ENCODE measurements at regions not wholly inside any gene's neighbourhood (a gene's known extent, or its start where the extent isn't known, plus 50 kb on each side); places are given as distances from the start of the nearest gene placed in this dataset.

DNA sequence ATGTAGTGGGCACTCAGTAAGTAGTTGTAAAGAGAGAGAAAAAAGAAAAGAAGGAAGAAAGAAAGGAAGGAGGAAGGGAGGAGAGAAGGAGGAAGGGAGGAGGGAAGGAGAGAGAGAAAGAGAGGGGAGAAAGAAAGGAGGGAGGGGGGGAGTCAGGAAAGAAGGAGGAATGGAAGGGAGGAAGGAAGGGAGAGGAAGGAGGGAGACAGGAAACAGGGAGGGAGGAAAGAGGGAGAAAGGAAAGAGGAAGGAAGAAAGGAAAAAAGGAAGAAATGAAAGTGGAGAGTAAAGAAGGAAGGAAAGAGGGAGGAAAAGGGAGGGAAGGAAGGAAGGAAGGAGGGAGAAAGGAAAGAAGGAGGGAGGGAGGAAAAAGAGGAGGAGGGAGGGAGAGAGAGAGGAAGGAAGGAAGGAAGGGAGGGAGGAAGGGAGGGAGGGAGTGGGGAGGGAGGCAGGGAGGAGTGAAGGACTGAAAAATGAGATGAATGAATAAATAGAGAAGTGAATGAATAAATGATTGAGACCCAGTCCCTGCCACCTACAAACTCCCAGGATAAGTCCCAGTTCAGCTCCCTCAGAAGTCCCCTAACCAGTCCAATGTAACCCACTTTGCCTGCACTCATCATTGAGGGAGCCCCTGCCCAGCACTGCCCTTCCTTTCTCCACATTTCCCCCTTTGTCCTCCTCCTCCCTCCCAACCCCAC lies 739.0 kb upstream of the TBX3 start:
- Histone ChIP-seq H3K27me3 (ENCODE audit: control insufficient read depth, insufficient read depth, low read length) (no peaks in the 10 kb centered on the region), H3K4me3 (ENCODE audit: low read depth, low read length) (no peak overlapping the region), H3K36me3 (ENCODE audit: control insufficient read depth, insufficient read depth, low read length) (no peaks in the 10 kb centered on the region)
- no peak for DNase-seq (ENCODE audit: low read depth)
- TF ChIP-seq, protein P1, sequence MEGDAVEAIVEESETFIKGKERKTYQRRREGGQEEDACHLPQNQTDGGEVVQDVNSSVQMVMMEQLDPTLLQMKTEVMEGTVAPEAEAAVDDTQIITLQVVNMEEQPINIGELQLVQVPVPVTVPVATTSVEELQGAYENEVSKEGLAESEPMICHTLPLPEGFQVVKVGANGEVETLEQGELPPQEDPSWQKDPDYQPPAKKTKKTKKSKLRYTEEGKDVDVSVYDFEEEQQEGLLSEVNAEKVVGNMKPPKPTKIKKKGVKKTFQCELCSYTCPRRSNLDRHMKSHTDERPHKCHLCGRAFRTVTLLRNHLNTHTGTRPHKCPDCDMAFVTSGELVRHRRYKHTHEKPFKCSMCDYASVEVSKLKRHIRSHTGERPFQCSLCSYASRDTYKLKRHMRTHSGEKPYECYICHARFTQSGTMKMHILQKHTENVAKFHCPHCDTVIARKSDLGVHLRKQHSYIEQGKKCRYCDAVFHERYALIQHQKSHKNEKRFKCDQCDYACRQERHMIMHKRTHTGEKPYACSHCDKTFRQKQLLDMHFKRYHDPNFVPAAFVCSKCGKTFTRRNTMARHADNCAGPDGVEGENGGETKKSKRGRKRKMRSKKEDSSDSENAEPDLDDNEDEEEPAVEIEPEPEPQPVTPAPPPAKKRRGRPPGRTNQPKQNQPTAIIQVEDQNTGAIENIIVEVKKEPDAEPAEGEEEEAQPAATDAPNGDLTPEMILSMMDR (IDR thresholded peaks at IDR 0.05; ENCODE audit: insufficient read depth, low read length, poor library complexity, severe bottlenecking), result no peak

DNA sequence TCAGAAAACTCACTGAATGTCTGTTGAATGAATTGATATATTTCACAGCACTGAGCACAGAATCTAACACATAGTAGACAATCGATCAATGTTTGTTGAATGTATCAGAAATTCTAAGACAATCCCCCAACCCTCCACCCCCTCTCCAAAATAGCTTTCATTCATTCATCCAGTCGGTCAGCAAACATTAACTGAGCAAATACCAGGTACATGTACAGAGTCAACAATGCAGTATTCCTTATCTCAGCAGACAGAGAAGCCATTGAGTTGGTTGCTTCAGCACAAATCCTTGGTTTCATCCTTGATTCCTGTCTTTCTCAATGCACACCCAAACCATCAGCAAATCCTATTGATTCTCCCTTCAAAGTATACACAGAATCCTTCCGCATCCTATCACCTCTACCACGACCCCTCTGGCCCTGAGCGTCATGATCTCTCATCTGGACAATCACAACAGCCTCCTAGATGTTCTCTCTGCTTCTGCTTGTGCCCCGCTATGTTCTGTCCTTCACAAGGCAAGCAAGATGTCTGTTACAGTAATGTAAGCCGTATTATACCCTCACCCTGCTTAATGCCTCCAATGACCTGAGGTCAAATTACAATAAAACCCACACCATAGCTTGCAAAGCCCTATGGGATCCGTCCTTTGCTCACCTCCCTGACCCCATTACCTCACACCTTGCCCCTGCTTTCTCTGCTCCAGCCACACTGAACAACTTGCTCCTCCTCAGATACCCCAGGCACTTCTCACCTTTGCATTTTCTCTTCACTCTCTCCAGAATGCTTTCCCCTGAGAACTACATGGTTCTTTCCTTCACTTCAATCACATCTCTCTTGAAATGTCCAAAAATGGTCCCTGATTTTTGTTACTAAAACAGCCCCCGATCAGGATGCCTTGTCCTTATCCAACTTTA lies 738.1 kb upstream of the TBX3 start:
- Histone ChIP-seq H3K27me3 (ENCODE audit: control insufficient read depth, insufficient read depth, low read length) (no peaks in the 10 kb centered on the region), H3K36me3 (ENCODE audit: control insufficient read depth, insufficient read depth, low read length) (no peaks in the 10 kb centered on the region), H3K4me3 (ENCODE audit: low read depth, low read length) (no peak overlapping the region)
- DNase-seq (ENCODE audit: low read depth), result no peak
- TF ChIP-seq, protein P1 (IDR thresholded peaks at IDR 0.05; ENCODE audit: insufficient read depth, low read length, poor library complexity, severe bottlenecking), result no peak

DNA sequence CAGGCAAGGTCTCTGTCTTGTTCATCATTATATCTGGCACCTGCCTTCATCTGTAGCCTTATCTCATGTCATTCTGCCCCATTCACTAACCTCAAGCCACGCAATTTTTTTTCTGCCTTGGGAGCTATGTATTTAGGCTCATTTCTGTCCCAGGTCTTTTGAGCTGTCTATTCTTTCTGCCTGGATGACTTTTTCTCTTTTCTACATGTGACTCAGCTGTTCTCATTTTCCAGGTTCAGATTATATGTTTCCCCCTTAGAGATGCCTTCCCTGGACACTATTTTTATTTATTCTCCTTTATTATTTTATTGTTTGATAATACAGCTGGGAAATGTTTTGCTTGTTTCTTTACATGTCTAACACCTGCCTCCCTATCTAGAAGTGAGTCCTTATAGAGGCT lies 737.4 kb upstream of the TBX3 start:
- H3K36me3 ChIP-seq (ENCODE audit: control insufficient read depth, insufficient read depth, low read length), result no peaks in the 10 kb centered on the region
- DNase-seq (ENCODE audit: low read depth), result no peak
- no peaks in the 10 kb centered on the region for H3K27me3 ChIP-seq (ENCODE audit: control insufficient read depth, insufficient read depth, low read length)
- no peak overlapping the region for H3K4me3 ChIP-seq (ENCODE audit: low read depth, low read length)
- TF ChIP-seq, protein P1 (IDR thresholded peaks at IDR 0.05; ENCODE audit: insufficient read depth, low read length, poor library complexity, severe bottlenecking), result no peak

DNA sequence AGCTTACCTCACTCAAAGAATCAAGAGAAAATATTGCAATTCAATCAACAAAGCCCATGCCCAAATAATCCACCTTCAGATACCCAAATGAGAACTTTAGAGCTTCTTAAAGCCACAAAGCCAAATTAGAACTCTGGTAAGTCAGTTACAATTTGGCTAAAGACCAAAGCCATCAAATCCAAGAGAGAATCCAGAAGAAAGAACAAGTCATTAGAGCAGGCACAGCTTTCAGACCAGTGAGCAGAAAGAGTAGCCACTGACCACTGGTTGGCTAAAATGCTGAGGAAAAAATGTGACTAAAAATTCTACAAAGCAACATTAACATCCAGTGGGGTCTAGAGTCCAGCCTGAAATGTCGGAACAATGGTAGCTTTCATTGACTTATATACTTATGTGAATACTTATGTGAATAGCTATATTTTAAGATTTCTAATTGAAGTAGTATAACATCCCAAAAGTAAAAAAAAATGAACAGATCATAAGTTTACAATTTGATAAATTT lies 735.2 kb upstream of the TBX3 start:
- TF ChIP-seq, protein P1 (IDR thresholded peaks at IDR 0.05; ENCODE audit: insufficient read depth, low read length, poor library complexity, severe bottlenecking), result no peak
- no peak for DNase-seq (ENCODE audit: low read depth)

DNA sequence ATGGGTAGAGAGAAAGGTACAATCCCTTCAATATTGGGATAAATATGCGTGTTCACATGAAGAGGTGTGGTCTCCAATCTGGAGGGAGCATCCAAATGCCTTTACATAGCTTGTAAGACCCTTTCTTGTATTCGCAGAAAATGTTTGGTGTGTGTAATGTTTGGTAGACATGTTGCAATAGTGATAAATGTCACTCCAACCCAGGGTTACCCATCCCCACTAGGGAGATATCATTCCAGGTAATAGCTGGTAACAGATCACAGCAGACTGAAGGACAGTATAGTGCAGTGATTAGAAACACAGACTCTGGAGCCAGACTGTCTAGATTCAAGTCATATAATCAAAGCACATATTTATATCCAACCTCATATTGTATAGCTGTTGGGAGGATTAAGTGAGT lies 733.6 kb upstream of the TBX3 start:
- Histone ChIP-seq H3K36me3 (ENCODE audit: control insufficient read depth, insufficient read depth, low read length) (no peaks in the 10 kb centered on the region), H3K27me3 (ENCODE audit: control insufficient read depth, insufficient read depth, low read length) (no peaks in the 10 kb centered on the region), H3K4me3 (ENCODE audit: low read depth, low read length) (no peak overlapping the region)
- TF ChIP-seq, protein P1 (IDR thresholded peaks at IDR 0.05; ENCODE audit: insufficient read depth, low read length, poor library complexity, severe bottlenecking), result no peak
- DNase-seq (ENCODE audit: low read depth), result no peak

More for the DNA sequence above, 735.2 kb upstream of the TBX3 start:
- Histone ChIP-seq H3K4me3 (ENCODE audit: low read depth, low read length) (no peak overlapping the region), H3K27me3 (ENCODE audit: control insufficient read depth, insufficient read depth, low read length) (no peaks in the 10 kb centered on the region), H3K36me3 (ENCODE audit: control insufficient read depth, insufficient read depth, low read length) (no peaks in the 10 kb centered on the region)

Measured in kidney epithelial cell (primary cell).